ENCODE measurements at regions not wholly inside any gene's neighbourhood (a gene's known extent, or its start where the extent isn't known, plus 50 kb on each side); places are given as distances from the start of the nearest gene placed in this dataset.

DNA sequence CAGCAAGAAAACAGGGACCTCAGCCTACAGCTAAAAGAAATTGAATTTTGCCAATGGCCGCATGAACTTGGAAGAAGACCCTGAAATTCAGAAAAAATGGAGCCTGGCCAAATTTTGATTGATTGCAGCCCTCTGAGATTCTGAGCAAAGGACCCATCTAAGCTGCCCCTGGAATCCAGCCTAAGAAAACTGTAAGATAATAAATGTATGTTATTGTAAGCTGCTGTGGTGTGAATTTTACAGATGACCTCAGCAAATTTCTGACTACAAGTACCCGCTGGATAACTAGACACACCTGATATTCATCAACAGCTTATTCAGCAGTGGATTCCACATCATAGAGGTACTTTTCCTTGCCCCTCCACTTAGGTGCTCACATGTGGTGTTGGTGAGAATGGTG lies 119.5 kb upstream of the EPHA5 start:
- intact Hi-C loops (cut with DNase I), result no loop called here
- no peak for DNase-seq

DNA sequence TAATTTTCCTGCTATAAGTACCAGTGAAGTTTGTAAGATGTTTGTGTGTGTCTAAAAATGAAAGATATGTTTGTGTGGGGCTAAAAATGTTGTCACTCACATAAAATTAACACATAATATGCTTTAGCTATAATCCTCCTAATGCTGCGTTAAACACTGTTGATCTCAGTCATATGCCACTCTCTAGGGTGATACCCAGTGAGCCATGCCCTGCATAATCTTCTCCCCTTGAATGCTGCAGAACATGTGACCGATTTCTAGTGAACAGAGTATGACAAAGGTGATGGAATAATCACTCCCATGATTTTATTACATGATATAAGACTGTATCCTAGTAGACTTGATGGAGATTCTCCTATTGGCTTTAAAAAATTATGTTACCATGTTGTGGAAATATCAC lies 119.1 kb upstream of the EPHA5 start:
- DNase-seq, result no peak
- intact Hi-C loops (cut with DNase I), result no loop called here

DNA sequence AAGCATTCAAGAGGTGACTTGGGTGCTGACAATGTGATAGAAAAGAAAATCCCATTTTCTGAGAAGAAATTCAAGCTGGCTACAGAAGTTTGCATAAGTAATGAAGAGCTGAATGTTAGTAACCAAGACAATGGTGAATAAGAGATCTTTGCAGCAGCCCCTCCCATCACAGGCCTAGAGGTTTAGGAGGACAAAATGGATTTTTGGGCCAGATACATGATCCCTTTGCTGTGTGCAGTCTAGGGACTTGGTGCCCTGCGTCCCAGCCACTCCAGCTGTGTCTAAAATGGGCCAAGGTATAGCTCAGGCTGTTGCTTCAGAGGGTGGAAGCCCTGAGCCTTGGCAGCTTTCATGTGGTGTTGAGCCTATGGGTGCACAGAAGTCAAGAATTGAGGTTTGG lies 107.0 kb upstream of the EPHA5 start:
- intact Hi-C loops (cut with DNase I), result no loop called here
- no peak for DNase-seq

DNA sequence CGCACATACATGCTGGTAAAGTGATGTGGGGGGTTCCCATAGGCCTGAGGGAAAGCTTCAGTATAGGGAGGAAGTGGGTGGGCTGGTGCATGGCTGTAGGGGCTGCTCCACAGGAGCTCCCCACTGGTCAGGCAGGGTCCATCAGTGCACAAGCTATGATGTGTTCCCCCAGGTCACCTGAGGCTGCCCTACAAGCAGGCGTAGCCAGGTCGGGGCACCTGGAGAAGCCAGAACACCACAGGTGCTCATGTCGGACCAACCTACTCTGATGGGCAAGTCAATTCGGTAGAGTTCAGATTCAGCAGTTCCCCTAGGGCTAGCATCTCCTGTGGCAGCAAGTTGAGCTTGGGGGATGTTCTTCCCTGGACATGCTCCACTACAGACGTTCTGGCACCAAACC lies 103.3 kb upstream of the EPHA5 start:
- intact Hi-C loops (cut with DNase I), result no loop called here
- peak in 1 of 10 donors; percentile 74 for DNase-seq

DNA sequence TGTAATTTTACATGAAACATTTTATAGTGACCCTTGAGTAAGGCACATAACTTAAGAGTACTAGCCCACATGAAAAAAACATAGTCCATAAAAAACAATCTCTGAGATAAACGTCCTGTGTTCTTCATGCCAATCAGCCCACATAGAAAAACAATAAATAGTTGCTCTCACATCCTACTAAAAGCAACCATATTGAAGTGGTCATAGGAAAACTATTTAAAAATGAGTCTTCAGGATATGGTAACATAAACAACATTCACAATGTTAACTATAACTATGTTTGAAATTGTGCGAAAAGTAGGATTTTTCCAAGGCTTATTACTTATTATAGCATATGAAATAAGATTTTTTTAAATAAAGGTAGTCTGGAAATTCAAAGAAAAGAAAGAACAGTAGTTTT lies 77.1 kb upstream of the EPHA5 start:
- DNase-seq, result no peak
- intact Hi-C loops (cut with DNase I), result no loop called here

DNA sequence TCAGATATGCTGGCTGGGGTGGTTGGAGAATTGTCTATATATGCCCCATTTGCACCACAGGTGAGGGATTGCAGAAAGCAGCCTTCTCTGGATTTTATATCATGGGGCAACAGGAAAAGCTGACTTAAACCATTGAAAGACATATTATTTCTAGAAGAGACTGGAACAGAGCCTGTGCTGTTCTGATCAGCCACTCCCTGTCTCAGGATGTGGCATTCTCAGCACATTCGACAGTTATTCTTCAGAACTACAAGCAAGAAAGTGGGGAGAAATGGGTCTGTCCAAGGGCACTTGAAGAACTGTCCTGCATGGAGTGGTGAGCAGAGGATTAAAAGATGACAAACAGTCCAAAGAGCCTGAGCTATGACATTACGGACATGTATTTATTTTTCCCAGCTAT lies 67.8 kb upstream of the EPHA5 start:
- no peak for DNase-seq
- intact Hi-C loops (cut with DNase I), result no loop called here

DNA sequence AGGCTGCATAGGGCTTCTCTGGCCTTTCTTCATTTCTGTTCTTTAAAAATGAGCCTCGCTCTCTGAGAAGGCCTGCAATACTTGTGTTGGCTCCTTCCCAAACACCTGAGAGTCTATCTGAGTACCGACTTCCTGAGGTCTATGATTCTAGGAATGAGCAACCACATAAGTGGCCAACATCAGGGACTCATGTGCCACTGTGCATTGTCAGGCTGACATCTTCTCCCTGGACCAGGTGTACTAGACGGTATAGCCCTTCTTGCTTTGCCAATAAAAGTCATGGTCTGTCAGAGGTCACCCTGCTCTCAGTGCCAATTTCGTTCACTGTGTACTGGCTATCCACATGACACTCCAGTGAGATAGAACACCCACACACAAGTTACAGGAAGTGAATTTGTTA lies 67.4 kb upstream of the EPHA5 start:
- intact Hi-C loops (cut with DNase I), result no loop called here

DNA sequence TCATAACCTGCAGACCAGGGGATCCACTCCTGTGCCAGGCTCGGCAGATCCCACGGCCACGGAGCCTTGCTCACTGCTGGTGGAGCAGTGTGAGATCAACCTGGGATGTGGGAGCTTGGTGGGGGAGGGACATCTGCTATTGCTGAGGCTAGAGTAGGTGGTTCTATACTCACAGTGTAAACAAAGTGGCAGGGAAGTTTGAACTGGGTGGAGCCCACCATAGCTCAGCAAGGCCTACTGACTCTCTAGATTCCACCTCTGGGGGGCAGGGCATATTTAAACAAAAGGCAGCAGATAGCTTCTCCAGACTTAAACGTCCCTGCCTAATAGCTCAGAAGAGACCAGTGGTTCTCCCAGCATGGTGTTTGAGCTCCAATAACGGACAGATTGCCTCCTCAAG lies 54.7 kb upstream of the EPHA5 start:
- intact Hi-C loops (cut with DNase I), result no loop called here

More for the DNA sequence above, 67.4 kb upstream of the EPHA5 start:
- DNase-seq, result no peak

More for the DNA sequence above, 54.7 kb upstream of the EPHA5 start:
- peak in 1 of 10 donors; percentile 44 for DNase-seq

Data from posterior cingulate gyrus (tissue), 11 donors.